CD4-positive, alpha-beta T cell treated with Interleukin-21 for 1 hour (primary cell): ENCODE measurements at regions not wholly inside any gene's neighbourhood (a gene's known extent, or its start where the extent isn't known, plus 50 kb on each side); places are given as distances from the start of the nearest gene placed in this dataset.
"Not testable (repeated sequence)": the region's sequence is repeated elsewhere in the genome, so short reads cannot be mapped to it uniquely, and the experiment has no call there.

Experiments used
- DNase-seq: peaks from one replicate; pipeline ENCODE4 v3.0.0-alpha.2; 2020

DNA sequence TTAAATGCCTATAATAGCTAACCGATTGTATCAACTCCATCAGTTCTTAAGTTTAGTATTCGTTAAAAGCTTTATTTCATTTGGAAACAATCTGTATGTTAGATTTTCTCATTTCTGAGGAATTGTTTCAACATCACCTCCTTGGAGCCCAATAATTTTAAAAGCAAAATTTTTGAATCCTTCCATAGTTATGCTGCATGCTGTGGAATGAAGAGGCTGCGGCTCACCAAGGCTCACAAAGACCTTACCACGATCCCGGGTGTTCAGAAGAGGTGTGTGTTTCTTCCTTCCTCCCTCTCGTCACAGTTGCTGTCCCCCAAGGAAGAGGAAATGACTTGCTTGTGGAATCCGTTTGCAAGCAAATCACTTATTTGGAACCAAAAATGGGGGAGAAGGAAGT is 143.8 kb downstream of the FGF1 start:
- DNase-seq = no peak

DNA sequence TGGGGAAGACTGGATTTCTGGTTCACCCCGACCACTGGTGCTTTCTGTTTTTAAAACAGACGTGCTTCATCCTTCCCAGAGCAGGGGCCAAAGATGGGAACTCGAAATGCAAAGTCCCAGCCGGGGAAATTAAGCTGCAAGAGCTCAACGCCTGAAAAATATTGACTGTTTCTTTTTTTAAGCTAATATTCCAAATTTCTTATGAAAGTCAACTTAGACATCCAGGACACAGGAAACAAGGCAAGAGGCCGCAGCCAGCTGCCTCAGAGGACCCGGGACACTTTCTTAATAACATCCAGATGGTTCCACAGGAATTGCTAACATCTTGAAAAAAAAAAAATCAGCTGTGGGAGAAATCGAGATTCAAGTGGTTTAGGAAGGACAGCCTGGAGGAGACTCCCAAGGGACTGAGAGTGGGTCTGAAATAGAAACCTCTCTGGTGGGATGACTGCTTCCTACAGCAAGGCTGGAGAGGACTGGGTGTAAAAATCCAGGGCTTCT is 144.9 kb downstream of the FGF1 start:
- DNase-seq = no peak

DNA sequence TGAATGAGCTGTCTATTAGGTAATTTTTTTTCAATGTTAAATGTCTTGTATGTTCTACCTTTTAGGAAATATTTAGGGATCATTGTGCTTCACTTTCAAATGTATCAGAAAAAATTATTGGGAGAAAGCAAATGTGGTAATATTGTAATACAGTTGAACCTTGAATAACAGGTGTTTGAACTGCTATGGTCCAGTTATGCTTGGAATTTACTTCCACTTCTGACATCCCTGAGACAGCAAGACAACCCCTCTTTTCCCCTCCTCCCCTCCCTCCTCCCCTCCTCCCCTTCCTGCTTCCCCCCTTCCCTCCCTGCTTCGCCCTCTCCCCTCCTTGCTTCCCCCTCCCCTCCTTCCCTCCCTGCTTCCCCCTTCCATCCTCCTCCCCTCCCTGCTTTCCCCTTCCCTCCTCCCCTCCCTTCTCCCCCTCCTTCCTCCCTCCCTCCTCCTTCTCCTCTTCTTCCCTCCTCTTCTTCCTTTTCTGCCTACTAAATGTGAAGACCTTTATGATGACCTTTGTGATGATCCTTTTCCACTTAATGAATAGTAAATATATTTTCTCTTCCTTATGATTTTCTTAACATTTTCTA is 146.6 kb downstream of the FGF1 start:
- DNase-seq = no peak

DNA sequence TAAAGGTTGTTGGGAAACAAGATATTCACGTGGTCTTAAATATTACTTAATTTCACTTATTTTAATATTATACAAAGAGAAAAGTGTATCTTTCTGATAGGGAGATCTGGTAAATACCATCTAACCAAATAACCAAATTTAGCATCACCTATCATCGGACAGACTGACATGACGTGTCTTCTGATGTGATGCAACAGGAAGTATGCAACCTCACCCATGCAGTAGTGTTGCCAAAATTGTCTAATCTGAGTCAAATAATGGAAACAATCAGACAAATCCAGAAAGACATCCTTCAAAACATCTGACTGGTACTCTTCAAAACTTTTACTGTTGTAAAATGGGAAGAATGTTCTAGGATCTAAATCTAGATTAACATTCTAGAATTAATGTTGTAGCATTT is 148.0 kb downstream of the FGF1 start:
- DNase-seq = no peak

- DNase-seq = no peak
Measured at GRCh38 chr5:142532781-142533176, 153.1 kb downstream of the FGF1 start.

GRCh38 chr5:142531977-142532780 is 153.7 kb downstream of the FGF1 start:
- no peak for DNase-seq

- DNase-seq = no peak
Measured at GRCh38 chr5:142530904-142531303, 155.0 kb downstream of the FGF1 start.

DNA sequence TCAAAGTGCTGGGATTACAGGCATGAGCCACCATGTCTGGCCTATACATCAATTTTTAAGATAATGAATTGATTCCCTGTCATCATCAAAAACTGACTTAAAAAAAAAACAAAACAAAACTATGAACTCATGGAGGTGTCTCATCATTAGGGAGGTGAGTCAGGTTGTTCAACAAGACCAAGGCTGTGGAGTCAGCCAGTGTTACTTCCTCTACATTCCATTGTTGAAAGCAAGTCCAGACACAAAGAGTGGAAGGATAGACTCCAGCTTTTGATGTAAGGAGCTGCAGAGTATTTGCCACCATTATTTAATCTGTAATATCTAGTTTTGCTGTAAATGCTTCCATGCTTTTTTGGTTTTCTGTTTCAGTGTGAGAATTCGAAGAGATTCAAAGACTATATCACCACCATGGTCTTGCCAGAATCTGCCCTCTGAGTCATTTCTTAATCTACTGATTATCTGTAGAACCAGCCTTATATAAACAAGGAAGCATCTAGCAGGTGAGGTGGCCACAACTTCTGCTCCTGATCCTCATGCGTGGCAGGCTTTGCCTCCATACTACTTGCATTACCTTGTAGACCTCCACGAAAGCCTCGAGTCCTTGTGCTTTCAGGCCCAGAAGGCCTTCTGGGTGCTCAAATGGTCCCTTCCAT is 156.1 kb downstream of the FGF1 start:
- DNase-seq = no peak

DNA sequence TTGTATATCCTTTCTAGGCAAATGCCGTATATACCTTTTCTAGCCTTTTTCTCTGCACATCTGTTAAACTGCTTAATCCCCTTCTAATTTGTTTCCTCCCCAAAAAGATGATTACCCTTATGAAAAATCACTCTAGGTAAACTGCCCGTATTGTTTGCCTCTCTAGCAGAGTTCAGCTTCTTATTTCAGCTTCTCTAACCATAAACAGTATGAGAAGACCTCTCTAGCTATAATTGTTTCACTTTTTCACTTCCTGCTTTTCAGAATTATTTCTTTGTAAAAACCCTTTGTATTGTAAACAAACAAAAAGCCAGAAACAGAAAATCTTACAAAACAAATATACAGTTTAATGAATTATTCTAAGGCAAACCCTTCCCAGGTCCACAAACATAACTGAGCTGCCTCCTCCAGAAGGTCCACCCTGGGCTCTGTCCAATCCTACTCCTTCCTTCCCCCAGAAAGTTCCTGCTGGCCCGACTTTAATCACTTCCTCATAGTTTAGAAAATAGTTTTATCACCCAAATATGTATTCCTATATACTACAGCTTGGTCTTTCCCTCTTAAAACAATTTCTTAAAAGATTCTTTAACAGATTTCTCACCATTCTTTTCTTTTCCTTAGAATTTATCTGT is 158.1 kb downstream of the FGF1 start:
- DNase-seq = no peak

- DNase-seq = no peak
Measured at GRCh38 chr5:142527234-142527633, 158.7 kb downstream of the FGF1 start.

- DNase-seq = no peak
Measured at GRCh38 chr5:142522983-142523382, 162.9 kb downstream of the FGF1 start.

- DNase-seq = no peak
Measured at GRCh38 chr5:142521706-142522105, 164.2 kb downstream of the FGF1 start.

DNA sequence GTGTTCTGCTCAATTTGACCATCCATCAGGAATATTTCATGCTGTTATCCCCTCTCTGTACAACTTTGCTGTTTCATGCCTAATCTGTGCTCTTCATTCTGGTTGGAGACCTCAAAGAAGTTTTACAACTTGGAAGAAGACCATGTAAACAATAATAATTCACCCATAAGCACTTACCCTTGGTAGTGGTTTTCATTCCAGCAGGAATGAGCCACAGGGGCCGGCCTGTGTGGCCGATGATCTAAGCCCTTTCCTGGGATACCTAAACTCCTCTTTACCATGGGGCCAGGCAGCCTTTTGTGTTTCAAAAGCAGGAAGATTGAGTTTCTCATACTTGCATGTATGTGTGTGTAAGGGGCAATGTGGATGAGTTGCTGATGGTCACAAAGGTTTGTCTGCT is 165.0 kb downstream of the FGF1 start:
- no peak for DNase-seq

GRCh38 chr5:142519913-142520312 is 166.0 kb downstream of the FGF1 start:
- DNase-seq = not testable (repeated sequence)

- no peak for DNase-seq
Measured at GRCh38 chr5:142517840-142518239, 168.1 kb downstream of the FGF1 start.

DNA sequence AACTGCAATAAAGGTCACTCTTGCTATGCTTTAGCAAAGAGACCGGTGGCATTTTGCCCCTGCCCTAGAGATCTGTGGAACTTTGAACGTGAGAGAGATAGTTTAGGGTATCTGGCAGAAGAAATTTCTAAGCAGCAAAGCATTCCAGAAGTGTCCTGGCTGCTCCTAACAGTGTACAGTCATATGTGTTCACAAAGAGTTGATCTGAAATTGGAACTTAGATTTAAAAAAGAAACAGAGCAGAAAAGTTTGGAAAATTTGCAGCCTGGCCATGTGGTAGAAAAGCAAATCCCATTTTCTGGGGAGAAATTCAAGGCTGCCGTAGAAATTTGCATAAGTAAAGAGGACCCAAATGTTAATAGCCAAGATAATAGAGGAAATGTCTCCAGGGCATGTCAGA is 169.2 kb downstream of the FGF1 start:
- no peak for DNase-seq

GRCh38 chr5:142515036-142515435 is 170.9 kb downstream of the FGF1 start:
- no peak for DNase-seq

- no peak for DNase-seq
Measured at GRCh38 chr5:142514196-142514595, 171.7 kb downstream of the FGF1 start.

DNA sequence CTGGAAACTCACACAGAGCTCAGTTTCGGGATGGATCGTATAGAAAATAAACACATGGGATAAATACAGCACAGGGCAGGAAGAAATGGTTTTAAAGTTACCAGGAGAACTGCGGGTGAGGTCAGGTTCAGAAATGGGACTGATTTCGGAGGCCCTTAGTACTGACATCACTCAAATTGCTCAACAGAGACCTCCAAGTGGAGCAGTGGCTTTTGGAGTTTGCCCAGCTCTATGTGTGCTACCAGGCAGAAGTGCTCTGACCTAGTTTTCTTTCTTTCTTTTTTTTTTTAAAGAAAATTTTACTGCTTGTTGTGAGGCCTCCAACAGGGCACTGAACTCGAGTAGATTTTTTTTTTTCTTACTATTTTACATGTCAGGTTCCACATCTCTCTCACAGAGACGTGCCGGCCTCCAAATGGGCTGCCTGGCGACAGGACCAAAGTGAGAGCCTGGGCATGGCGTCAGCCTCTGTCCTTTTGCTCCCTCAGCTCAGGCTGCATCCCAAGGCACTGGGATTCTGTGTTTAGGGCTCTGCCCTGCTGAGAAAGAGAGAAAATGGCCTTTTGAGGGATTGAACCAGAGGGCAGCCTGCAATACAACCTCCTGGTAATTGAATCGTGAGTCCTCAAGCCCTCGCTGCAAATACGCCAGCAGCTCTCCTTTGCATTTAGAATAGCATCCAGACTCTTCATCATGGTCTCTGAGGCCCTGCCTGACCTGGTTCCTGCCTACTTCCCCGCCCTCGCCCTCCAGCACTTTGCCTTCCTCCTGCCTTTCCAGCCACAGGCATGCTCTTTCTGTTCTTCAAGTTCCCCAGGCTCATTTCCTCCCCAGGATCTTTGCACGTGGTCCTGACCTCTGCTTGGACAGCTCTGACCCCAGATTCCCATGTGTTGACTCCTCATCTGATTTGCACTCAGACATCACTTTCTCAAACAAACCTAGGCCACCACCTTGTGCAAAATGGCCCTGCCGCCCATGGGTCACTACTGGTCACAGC is 173.5 kb downstream of the FGF1 start:
- no peak for DNase-seq

GRCh38 chr5:142511358-142511757 is 174.5 kb downstream of the FGF1 start:
- no peak for DNase-seq

DNA sequence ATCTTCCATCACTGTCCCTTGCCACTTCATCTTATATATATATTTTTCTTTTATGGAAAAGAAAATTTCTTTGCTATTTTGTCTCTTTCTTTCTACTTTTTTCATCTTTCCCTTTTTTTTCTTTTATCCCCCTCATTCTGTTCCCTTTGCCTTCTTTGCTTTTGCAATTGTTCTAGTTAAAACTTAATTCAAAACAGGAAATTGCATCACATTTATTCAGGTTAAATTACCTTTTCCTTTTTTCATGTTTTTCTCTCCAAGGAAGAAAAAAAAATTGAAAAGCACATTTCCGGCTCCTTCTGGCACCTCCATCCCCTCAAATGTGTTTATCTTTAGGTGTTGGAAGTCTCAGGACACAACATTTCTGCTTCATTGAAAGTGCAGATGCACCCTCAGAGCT is 176.9 kb downstream of the FGF1 start:
- no peak for DNase-seq

DNA sequence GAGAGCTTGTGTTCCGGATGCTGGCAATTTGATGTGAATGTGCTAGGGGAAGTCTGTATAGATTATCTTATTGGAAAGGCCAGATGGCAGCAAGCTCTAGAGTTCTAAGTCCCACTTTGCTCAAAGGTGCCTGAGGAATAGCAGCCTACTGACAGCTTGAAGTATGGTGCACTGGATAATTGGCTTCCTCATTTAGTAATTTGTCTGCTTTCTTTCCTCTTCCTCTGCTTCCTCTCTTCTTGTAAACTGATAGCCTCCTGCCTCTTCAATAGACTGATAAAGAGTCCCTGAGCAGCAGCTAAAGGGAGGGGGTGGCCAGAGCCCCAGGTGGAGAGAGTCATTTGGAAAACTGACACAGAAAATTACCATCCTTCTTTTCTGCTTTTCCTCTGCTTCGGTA is 177.3 kb downstream of the FGF1 start:
- DNase-seq = no peak
